ENCODE measurements at regions not wholly inside any gene's neighbourhood (a gene's known extent, or its start where the extent isn't known, plus 50 kb on each side); places are given as distances from the start of the nearest gene placed in this dataset.

DNA sequence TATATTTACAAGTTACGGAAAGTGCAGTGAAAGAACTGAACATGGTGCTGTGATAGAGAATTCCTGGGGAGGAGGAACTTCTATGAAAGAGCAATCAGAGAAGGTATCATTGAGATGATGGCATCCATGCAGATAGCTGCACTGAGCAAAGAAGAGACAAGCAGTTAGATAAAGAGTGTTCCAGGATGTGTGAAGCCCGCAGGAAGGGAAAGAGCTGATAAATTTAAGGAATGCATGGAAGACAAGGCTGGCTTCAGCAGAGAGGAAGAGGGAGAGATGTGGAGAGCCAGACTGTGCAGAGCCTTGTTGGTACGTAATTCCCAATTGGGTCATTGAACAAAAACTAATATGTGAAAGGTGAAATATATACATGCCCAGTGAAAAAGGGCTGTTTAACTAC lies 538.9 kb downstream of the INHBA start:
- CTCF ChIA-PET (ENCODE audit: partially characterized antibody), result no interaction called here
- 90 to 100% methylated on average over 1 to 3 of the region's 3 CpGs for WGBS, 2 experiments (ENCODE audit: extremely low coverage in 1 of 2, insufficient coverage in 1 of 2, insufficient read length in 1 of 2, insufficient replicate concordance in 2 of 2, low coverage in 1 of 2, low lambda C conversion rate in 2 of 2, missing lambda C conversion rate in 1 of 2)
- Histone ChIP-seq H4K20me1 (replicated peaks in 1 of 2; ENCODE audit: control insufficient read depth in 1 of 2, insufficient read depth in 2 of 2, low read length in 2 of 2) (no peaks in the 10 kb centered on the region), H3K4ac (replicated peaks; ENCODE audit: insufficient read length, low read depth, low read length) (no peak overlapping the region), H3K79me1 (ENCODE audit: low read depth, low read length) (no peaks in the 10 kb centered on the region), H2BK120ac (replicated peaks; ENCODE audit: low read depth, low read length) (no peak overlapping the region), H3K4me2 (ENCODE audit: insufficient read depth in 1 of 2, low read depth in 2 of 2, low read length in 2 of 2) (no peak overlapping the region), H3K9ac (replicated peaks in 1 of 4; ENCODE audit: extremely low read depth in 1 of 4, low read depth in 3 of 4, low read length in 3 of 4) (no peak overlapping the region), H3K4me3 (ENCODE audit: extremely low read depth in 1 of 4, insufficient read depth in 2 of 4, low read depth in 3 of 4, low read length in 4 of 4) (no peak overlapping the region), H2BK15ac (ENCODE audit: low read length) (no peak overlapping the region), H3K9me3 (ENCODE audit: insufficient read depth in 2 of 2, low read depth in 1 of 2, low read length in 1 of 2) (no peaks in the 10 kb centered on the region; a peak in 1 of 4 replicates), H3K36me3 (ENCODE audit: control insufficient read depth in 2 of 4, insufficient read depth in 4 of 4, low read length in 3 of 4) (no peaks in the 10 kb centered on the region), H3K14ac (ENCODE audit: insufficient read length) (no peak overlapping the region), H3K56ac (replicated peaks; ENCODE audit: insufficient read length, low read depth, low read length) (no peak overlapping the region), H4K5ac (ENCODE audit: insufficient read length, low read depth, low read length) (no peak overlapping the region), H4K91ac (replicated peaks; ENCODE audit: insufficient read length, low read length) (no peak overlapping the region), H3K4me1 (replicated peaks in 1 of 4; ENCODE audit: control insufficient read depth in 3 of 4, insufficient read depth in 4 of 4, low read length in 3 of 4) (no peaks in the 10 kb centered on the region), H2BK12ac (ENCODE audit: low read depth, low read length) (no peak overlapping the region), H3K27me3 (replicated peaks in 1 of 4; ENCODE audit: control insufficient read depth in 3 of 4, extremely low read depth in 1 of 4, insufficient read depth in 3 of 4, low read length in 3 of 4) (no peaks in the 10 kb centered on the region), H2AK5ac (ENCODE audit: low read depth, low read length) (no peak overlapping the region), H2BK5ac (ENCODE audit: low read depth, low read length) (no peak overlapping the region), H4K8ac (ENCODE audit: extremely low read depth, insufficient read depth, low read length) (no peak overlapping the region), H3K27ac (ENCODE audit: low read depth, low read length) (no peak overlapping the region), H3K23ac (ENCODE audit: insufficient read length) (no peak overlapping the region), H2AFZ (ENCODE audit: low read length) (no peak overlapping the region; the same call in 1 of the 2 replicates), H3K79me2 (ENCODE audit: control insufficient read depth in 1 of 2, insufficient read depth in 2 of 2, low read length in 2 of 2) (no peaks in the 10 kb centered on the region), H3K18ac (ENCODE audit: extremely low read depth, low read length) (no peak overlapping the region), H2BK20ac (ENCODE audit: low read length) (no peak overlapping the region), H3K23me2 (ENCODE audit: low read depth, low read length) (no peaks in the 10 kb centered on the region)
- POLR2A ChIA-PET (ENCODE audit: partially characterized antibody), result no interaction called here
- no peak for FAIRE-seq
- no peak for DNase-seq (ENCODE audit: low read depth in 1 of 2, low spot score in 2 of 2)
- no peak for TF ChIP-seq TAF7 (optimal IDR thresholded peaks at IDR 0.05; ENCODE audit: borderline replicate concordance, low read depth, low read length)
- no peak for TF ChIP-seq CBX5 (IDR thresholded peaks at IDR 0.05; ENCODE audit: low read depth, low read length)
- no peak for TF ChIP-seq SIN3A (conservative IDR thresholded peaks at IDR 0.05 in 1 of 2, IDR thresholded peaks at IDR 0.05 in 1 of 2; ENCODE audit: low read depth in 1 of 2, low read length in 2 of 2)
- TF ChIP-seq GTF2F1 (IDR thresholded peaks at IDR 0.05; ENCODE audit: borderline replicate concordance, low read depth, low read length), result no peak
- TF ChIP-seq SIRT6 (IDR thresholded peaks at IDR 0.05; ENCODE audit: low read length), result no peak
